HEK293 (cell line): ENCODE measurements at regions not wholly inside any gene's neighbourhood (a gene's known extent, or its start where the extent isn't known, plus 50 kb on each side); places are given as distances from the start of the nearest gene placed in this dataset.
A peak's percentile ranks its signal among the peaks of the same experiment; 100 is the strongest.

Source experiments
- CTCF ChIA-PET: fragments of 350-600 bp; formaldehyde crosslinking; extraction: SDS; loops from one replicate; lab custom pipeline; 2021; ENCODE audit warnings: antibody characterized with exemption; lab: Yijun Ruan, JAX
- POLR2A ChIA-PET: fragments of 300-600 bp; formaldehyde crosslinking; extraction: SDS; loops from one replicate; lab custom pipeline; 2020; ENCODE audit warnings: antibody characterized with exemption, inconsistent platforms; lab: Yijun Ruan, JAX
- H3K27ac ChIP-seq: fragments of 200-500 bp; sonication (Bioruptor generic); 2 replicates; pipeline ENCODE4 v1.5.1; 2014; ENCODE audit warnings: low read depth, low read length, control low read depth, inconsistent platforms; ENCODE audit errors: extremely low read depth
- H3K36me3 ChIP-seq, 2 experiments: fragments of 200-500 bp in 1 of 2; sonication (Bioruptor generic) in 1 of 2; 1 replicate in 1 of 2; 2 replicates in 1 of 2; pipeline ENCODE4 v1.5.1; 2014 to 2017; ENCODE audit warnings: inconsistent platforms in 2 of 2, low read length in 2 of 2; ENCODE audit not compliant: control insufficient read depth in 2 of 2, insufficient read depth in 1 of 2
- H3K4me1 ChIP-seq: fragments of 200-500 bp; sonication (Bioruptor generic); 2 replicates; pipeline ENCODE4 v1.5.1; 2014; ENCODE audit warnings: mild to moderate bottlenecking, low read length, inconsistent platforms; ENCODE audit not compliant: control insufficient read depth, insufficient read depth
- H3K4me3 ChIP-seq: 2 replicates; pipeline ENCODE4 v1.5.1; 2011; ENCODE audit warnings: low read depth, mild to moderate bottlenecking, control low read depth, low read length, moderate library complexity
- H3K9me3 ChIP-seq: fragments of 200-500 bp; sonication (Bioruptor generic); 2 replicates; pipeline ENCODE4 v1.5.1; 2014; ENCODE audit warnings: low read depth, low read length, inconsistent platforms; ENCODE audit not compliant: control insufficient read depth, insufficient read depth
- FEZF1 ChIP-seq: fragments of 450-650 bp; formaldehyde crosslinking; IDR thresholded peaks from 2 replicates; pipeline ENCODE4 v1.5.1; 2016; ENCODE audit warnings: missing biosample characterization, missing genetic modification characterization
- GLI2 ChIP-seq: fragments of 450-650 bp; formaldehyde crosslinking; IDR thresholded peaks from 2 replicates; pipeline ENCODE4; 2017; ENCODE audit warnings: missing biosample characterization, missing genetic modification characterization, low read depth, borderline replicate concordance
- MYNN ChIP-seq: fragments of 450-650 bp; formaldehyde crosslinking; IDR thresholded peaks from 2 replicates; pipeline ENCODE4 v1.5.1; 2016; ENCODE audit warnings: missing biosample characterization, missing genetic modification characterization, borderline replicate concordance
- OSR2 ChIP-seq: fragments of 450-650 bp; formaldehyde crosslinking; IDR thresholded peaks from 2 replicates; pipeline ENCODE4 v1.5.1; 2016; ENCODE audit warnings: missing biosample characterization, missing genetic modification characterization
- PRDM1 ChIP-seq: fragments of 450-650 bp; formaldehyde crosslinking; IDR thresholded peaks from 2 replicates; pipeline ENCODE4; 2016; ENCODE audit warnings: missing biosample characterization, missing genetic modification characterization
- WT1 ChIP-seq: fragments of 450-650 bp; formaldehyde crosslinking; IDR thresholded peaks from 2 replicates; pipeline ENCODE4 v1.5.1; 2016; ENCODE audit warnings: missing biosample characterization, missing genetic modification characterization
- ZBTB21 ChIP-seq: fragments of 450-650 bp; formaldehyde crosslinking; IDR thresholded peaks from 2 replicates; pipeline ENCODE4 v1.5.1; 2017; ENCODE audit warnings: missing biosample characterization, missing genetic modification characterization
- ZNF10 ChIP-seq: fragments of 450-650 bp; formaldehyde crosslinking; IDR thresholded peaks from 2 replicates; pipeline ENCODE4 v1.5.1; 2017; ENCODE audit warnings: missing biosample characterization, missing genetic modification characterization
- ZNF114 ChIP-seq: fragments of 450-650 bp; formaldehyde crosslinking; IDR thresholded peaks from 2 replicates; pipeline ENCODE4 v1.5.0; 2017; ENCODE audit warnings: missing biosample characterization, missing genetic modification characterization
- ZNF133 ChIP-seq: fragments of 450-650 bp; formaldehyde crosslinking; IDR thresholded peaks from 2 replicates; pipeline ENCODE4 v1.5.1; 2016; ENCODE audit warnings: missing biosample characterization, missing genetic modification characterization
- ZNF146 ChIP-seq: fragments of 450-650 bp; formaldehyde crosslinking; IDR thresholded peaks from 2 replicates; pipeline ENCODE4 v1.5.1; 2016; ENCODE audit warnings: missing biosample characterization, missing genetic modification characterization
- ZNF335 ChIP-seq: fragments of 450-650 bp; formaldehyde crosslinking; conservative IDR thresholded peaks from 2 replicates; pipeline ENCODE4 v1.5.1; 2016; ENCODE audit warnings: missing biosample characterization, missing genetic modification characterization
- ZNF548 ChIP-seq: fragments of 450-650 bp; formaldehyde crosslinking; IDR thresholded peaks from 2 replicates; pipeline ENCODE4 v1.5.1; 2016; ENCODE audit warnings: missing biosample characterization, missing genetic modification characterization
- ZNF560 ChIP-seq: fragments of 450-650 bp; formaldehyde crosslinking; IDR thresholded peaks from 2 replicates; pipeline ENCODE4 v1.5.1; 2017; ENCODE audit warnings: missing biosample characterization, missing genetic modification characterization, borderline replicate concordance
- ZNF658 ChIP-seq: fragments of 450-650 bp; formaldehyde crosslinking; IDR thresholded peaks from 2 replicates; pipeline ENCODE4; 2016; ENCODE audit warnings: missing biosample characterization, missing genetic modification characterization
- ZNF707 ChIP-seq: fragments of 450-650 bp; formaldehyde crosslinking; IDR thresholded peaks from 2 replicates; pipeline ENCODE4 v1.5.1; 2016; ENCODE audit warnings: missing biosample characterization, missing genetic modification characterization
- ZNF843 ChIP-seq: fragments of 450-650 bp; formaldehyde crosslinking; IDR thresholded peaks from 2 replicates; pipeline ENCODE4 v1.5.1; 2016; ENCODE audit warnings: missing biosample characterization, missing genetic modification characterization
- ZSCAN16 ChIP-seq: fragments of 450-650 bp; formaldehyde crosslinking; IDR thresholded peaks from 2 replicates; pipeline ENCODE4 v1.5.1; 2016; ENCODE audit warnings: missing biosample characterization, missing genetic modification characterization
- TF ChIP-seq, protein P1 (sequence below): fragments of 450-650 bp; formaldehyde crosslinking; IDR thresholded peaks from 2 replicates; pipeline ENCODE4 v1.5.1; 2016; ENCODE audit warnings: missing biosample characterization, missing genetic modification characterization, borderline replicate concordance
- TF ChIP-seq, protein P2 (sequence below): fragments of 450-650 bp; formaldehyde crosslinking; IDR thresholded peaks from 2 replicates; pipeline ENCODE4 v1.5.1; 2017; ENCODE audit warnings: missing biosample characterization, missing genetic modification characterization
- TF ChIP-seq, protein P3 (sequence below): fragments of 450-650 bp; formaldehyde crosslinking; IDR thresholded peaks from 2 replicates; pipeline ENCODE4 v1.5.1; 2016; ENCODE audit warnings: missing biosample characterization, missing genetic modification characterization, low read depth
- TF ChIP-seq, protein P4 (sequence below): fragments of 450-650 bp; formaldehyde crosslinking; IDR thresholded peaks from 2 replicates; pipeline ENCODE4 v1.5.1; 2017; ENCODE audit warnings: missing biosample characterization, missing genetic modification characterization

DNA sequence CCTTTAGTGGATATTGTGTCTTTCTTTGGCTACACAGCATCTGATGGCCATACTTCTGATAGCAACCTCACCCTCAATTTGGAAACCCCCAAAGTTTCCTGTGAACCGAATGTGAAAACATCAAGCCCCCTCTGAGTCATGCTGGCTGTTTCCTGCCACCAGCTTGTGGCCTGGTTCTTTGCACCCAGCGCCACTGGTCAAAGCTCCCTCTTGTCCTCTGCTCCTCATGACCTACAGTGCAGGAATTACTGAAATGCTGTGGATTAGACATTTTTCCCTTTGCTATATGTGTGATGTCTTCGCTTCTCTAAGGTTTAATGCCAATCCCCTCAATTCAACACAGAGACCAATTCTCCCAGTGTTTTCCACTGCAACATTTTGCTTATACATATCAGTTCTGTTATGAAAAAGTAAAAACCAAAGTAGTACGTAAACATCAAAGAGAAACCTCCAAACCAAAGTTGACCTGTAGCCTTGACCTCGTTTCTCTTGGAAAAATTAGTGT lies 224.0 kb upstream of the TENM3 start:
- no peaks in the 10 kb centered on the region for H3K36me3 ChIP-seq
- CTCF ChIA-PET = no interaction called here
- no peak for TF ChIP-seq ZNF133 (tag by site-specific recombination)
- TF ChIP-seq ZNF335 (tag by site-specific recombination) = no peak
- no peak for TF ChIP-seq ZSCAN16 (tag by site-specific recombination)
- no peak for TF ChIP-seq ZNF658 (tag by site-specific recombination)
- no peak for TF ChIP-seq ZNF146
- TF ChIP-seq MYNN = no peak
- TF ChIP-seq, protein P1, sequence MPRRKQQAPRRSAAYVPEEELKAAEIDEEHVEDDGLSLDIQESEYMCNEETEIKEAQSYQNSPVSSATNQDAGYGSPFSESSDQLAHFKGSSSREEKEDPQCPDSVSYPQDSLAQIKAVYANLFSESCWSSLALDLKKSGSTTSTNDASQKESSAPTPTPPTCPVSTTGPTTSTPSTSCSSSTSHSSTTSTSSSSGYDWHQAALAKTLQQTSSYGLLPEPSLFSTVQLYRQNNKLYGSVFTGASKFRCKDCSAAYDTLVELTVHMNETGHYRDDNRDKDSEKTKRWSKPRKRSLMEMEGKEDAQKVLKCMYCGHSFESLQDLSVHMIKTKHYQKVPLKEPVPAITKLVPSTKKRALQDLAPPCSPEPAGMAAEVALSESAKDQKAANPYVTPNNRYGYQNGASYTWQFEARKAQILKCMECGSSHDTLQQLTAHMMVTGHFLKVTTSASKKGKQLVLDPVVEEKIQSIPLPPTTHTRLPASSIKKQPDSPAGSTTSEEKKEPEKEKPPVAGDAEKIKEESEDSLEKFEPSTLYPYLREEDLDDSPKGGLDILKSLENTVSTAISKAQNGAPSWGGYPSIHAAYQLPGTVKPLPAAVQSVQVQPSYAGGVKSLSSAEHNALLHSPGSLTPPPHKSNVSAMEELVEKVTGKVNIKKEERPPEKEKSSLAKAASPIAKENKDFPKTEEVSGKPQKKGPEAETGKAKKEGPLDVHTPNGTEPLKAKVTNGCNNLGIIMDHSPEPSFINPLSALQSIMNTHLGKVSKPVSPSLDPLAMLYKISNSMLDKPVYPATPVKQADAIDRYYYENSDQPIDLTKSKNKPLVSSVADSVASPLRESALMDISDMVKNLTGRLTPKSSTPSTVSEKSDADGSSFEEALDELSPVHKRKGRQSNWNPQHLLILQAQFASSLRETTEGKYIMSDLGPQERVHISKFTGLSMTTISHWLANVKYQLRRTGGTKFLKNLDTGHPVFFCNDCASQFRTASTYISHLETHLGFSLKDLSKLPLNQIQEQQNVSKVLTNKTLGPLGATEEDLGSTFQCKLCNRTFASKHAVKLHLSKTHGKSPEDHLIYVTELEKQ (tag by site-specific recombination) = no peak
- no peak for TF ChIP-seq ZNF560 (tag by site-specific recombination)
- TF ChIP-seq, protein P2, sequence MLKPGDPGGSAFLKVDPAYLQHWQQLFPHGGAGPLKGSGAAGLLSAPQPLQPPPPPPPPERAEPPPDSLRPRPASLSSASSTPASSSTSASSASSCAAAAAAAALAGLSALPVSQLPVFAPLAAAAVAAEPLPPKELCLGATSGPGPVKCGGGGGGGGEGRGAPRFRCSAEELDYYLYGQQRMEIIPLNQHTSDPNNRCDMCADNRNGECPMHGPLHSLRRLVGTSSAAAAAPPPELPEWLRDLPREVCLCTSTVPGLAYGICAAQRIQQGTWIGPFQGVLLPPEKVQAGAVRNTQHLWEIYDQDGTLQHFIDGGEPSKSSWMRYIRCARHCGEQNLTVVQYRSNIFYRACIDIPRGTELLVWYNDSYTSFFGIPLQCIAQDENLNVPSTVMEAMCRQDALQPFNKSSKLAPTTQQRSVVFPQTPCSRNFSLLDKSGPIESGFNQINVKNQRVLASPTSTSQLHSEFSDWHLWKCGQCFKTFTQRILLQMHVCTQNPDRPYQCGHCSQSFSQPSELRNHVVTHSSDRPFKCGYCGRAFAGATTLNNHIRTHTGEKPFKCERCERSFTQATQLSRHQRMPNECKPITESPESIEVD (tag by site-specific recombination) = no peak
- no peak for TF ChIP-seq ZNF114 (tag by site-specific recombination)
- no peak for TF ChIP-seq ZNF10 (tag by site-specific recombination)
- TF ChIP-seq ZNF707 (tag by site-specific recombination) = no peak
- TF ChIP-seq ZBTB21 (tag by site-specific recombination) = no peak

DNA sequence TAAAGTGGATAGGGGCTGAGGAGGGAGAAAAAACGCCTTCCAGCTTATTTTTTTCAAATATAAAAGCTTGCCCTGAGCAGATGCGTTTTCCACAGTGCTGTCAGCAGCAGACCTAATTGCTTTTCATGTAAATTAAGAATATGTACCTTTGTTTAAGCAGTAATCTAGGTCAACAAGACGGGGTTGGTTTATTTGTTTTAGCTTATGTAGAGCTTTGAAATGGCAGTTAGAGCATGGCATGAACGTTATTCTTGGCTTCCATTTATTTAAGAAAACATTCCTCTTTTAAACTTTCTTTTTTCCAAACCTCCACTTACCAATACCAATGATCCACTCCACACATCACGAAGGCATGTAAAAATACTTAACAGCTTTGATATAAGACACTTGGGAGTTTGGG lies 220.3 kb upstream of the TENM3 start:
- H3K27ac ChIP-seq = no peak overlapping the region
- H3K9me3 ChIP-seq = no peaks in the 10 kb centered on the region
- ChIA-PET POLR2A (no interaction called here), CTCF (interaction anchor here (1.1 kb wide), 1 partner anchor 63 kb away, joined by 3 read pairs; no protein-coding TSS in a partner anchor)
- no peak overlapping the region for H3K4me3 ChIP-seq
- no peaks in the 10 kb centered on the region for H3K36me3 ChIP-seq
- no peaks in the 10 kb centered on the region for H3K4me1 ChIP-seq
- TF ChIP-seq FEZF1 (tag by site-specific recombination) (peak; percentile 56; the same call in 1 of the 2 replicates), ZNF548 (tag by site-specific recombination) (no peak), OSR2 (0 out of 2 replicates have a peak, but pooled peaks have one; percentile 27), ZNF843 (tag by site-specific recombination) (0 out of 2 replicates have a peak, but pooled peaks have one; percentile 34), PRDM1 (tag by site-specific recombination) (no peak), GLI2 (tag by site-specific recombination) (0 out of 2 replicates have a peak, but pooled peaks have one; percentile 5), WT1 (peak; percentile 79)
- TF ChIP-seq, protein P2 (tag by site-specific recombination) = peak; percentile 70
- TF ChIP-seq, protein P3, sequence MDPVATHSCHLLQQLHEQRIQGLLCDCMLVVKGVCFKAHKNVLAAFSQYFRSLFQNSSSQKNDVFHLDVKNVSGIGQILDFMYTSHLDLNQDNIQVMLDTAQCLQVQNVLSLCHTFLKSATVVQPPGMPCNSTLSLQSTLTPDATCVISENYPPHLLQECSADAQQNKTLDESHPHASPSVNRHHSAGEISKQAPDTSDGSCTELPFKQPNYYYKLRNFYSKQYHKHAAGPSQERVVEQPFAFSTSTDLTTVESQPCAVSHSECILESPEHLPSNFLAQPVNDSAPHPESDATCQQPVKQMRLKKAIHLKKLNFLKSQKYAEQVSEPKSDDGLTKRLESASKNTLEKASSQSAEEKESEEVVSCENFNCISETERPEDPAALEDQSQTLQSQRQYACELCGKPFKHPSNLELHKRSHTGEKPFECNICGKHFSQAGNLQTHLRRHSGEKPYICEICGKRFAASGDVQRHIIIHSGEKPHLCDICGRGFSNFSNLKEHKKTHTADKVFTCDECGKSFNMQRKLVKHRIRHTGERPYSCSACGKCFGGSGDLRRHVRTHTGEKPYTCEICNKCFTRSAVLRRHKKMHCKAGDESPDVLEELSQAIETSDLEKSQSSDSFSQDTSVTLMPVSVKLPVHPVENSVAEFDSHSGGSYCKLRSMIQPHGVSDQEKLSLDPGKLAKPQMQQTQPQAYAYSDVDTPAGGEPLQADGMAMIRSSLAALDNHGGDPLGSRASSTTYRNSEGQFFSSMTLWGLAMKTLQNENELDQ = no peak
- TF ChIP-seq, protein P4, sequence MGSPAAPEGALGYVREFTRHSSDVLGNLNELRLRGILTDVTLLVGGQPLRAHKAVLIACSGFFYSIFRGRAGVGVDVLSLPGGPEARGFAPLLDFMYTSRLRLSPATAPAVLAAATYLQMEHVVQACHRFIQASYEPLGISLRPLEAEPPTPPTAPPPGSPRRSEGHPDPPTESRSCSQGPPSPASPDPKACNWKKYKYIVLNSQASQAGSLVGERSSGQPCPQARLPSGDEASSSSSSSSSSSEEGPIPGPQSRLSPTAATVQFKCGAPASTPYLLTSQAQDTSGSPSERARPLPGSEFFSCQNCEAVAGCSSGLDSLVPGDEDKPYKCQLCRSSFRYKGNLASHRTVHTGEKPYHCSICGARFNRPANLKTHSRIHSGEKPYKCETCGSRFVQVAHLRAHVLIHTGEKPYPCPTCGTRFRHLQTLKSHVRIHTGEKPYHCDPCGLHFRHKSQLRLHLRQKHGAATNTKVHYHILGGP = peak; percentile 56; the same call in 1 of the 2 replicates

More for the DNA sequence above, 224.0 kb upstream of the TENM3 start:
- Histone ChIP-seq H3K9me3 (no peaks in the 10 kb centered on the region), H3K27ac (no peak overlapping the region), H3K4me1 (no peaks in the 10 kb centered on the region), H3K4me3 (no peak overlapping the region)
- POLR2A ChIA-PET = no interaction called here
